Ishikawa (cell line): ENCODE measurements at regions not wholly inside any gene's neighbourhood (a gene's known extent, or its start where the extent isn't known, plus 50 kb on each side); places are given as distances from the start of the nearest gene placed in this dataset.

Source experiments
- CEBPB ChIP-seq: IDR thresholded peaks from 2 replicates; pipeline ENCODE4 v1.6.1; 2012
- EP300 ChIP-seq: IDR thresholded peaks from 2 replicates; pipeline ENCODE4 v1.6.1; 2012; ENCODE audit warnings: borderline replicate concordance
- NFIC ChIP-seq: IDR thresholded peaks from 2 replicates; pipeline ENCODE4 v1.6.1; 2012
- TAF1 ChIP-seq: IDR thresholded peaks from 2 replicates; pipeline ENCODE4 v1.6.1; 2012; ENCODE audit warnings: low read depth, mild to moderate bottlenecking
- TCF12 ChIP-seq: IDR thresholded peaks from 2 replicates; pipeline ENCODE4 v1.6.1; 2012; ENCODE audit warnings: low read depth

DNA sequence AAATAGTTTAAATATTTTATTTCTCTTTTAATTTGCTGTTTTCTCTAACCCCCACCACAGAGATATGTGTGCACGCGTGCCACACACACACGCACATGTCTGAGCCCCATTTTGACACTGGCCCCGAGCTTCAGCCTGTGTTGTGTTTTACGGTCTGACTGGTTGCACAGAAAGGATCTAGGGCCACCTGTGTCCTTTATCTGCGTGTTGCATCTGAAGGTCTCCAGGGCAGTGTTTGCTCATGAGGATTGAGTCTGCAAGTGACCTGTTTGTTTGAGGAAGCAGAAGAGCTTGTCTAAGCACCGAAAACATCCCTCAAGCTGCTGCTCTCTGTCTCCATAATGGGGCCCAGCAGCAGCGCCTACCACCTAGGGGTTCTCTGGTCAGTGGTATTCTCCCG lies 266.4 kb upstream of the LYZL1 start:
- TF ChIP-seq TCF12, result no peak
- TF ChIP-seq NFIC, result no peak
- no peak for TF ChIP-seq CEBPB
- TF ChIP-seq TAF1, result no peak
- TF ChIP-seq EP300, result no peak
